GM18520 (cell line): ENCODE measurements at regions not wholly inside any gene's neighbourhood (a gene's known extent, or its start where the extent isn't known, plus 50 kb on each side); places are given as distances from the start of the nearest gene placed in this dataset.

Source experiments
- ATAC-seq: cut with Tn5 transposase; IDR thresholded peaks from one replicate; pipeline ENCODE4 v1.9.1; 2021; ENCODE audit not compliant: unreplicated experiment

DNA sequence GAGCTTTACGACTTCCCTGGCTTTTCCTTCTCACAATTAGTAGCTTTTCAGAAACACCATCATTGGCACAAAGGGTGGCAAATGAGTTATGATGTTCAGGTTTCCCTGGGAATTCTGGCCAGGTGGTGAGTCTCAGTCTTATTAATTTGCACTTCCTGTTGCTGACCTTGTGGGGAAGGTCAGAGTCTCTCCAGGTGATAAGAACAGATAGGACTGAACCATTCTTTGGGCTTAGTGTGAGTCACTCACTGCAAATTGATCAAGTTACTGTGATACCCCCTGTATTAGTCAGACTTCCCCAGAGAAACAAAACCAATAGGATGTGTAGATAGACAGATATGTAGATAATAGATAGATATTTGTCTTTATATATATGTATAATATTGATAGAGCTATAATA, 53.8 kb upstream of the RANBP3L start:
- ATAC-seq = no peak

DNA sequence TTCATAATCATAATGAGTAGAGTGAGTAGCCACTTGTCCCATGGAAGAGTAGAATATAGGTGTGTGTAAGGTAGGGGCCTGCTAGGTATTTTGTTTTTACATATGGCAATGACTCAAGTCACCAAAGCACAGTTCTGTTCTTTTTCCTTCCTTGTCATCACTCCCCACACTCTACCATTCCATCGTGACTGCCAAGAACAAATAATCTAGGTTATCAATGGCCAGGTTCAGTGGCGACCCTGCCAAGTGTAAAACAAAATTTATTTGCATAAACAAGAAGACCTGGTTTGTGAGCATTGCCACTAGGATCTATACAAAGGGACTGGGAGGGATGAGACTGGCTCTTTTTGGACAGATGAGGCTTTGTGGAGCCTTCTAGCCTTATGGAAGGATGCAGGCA, 55.2 kb upstream of the RANBP3L start:
- ATAC-seq = no peak

DNA sequence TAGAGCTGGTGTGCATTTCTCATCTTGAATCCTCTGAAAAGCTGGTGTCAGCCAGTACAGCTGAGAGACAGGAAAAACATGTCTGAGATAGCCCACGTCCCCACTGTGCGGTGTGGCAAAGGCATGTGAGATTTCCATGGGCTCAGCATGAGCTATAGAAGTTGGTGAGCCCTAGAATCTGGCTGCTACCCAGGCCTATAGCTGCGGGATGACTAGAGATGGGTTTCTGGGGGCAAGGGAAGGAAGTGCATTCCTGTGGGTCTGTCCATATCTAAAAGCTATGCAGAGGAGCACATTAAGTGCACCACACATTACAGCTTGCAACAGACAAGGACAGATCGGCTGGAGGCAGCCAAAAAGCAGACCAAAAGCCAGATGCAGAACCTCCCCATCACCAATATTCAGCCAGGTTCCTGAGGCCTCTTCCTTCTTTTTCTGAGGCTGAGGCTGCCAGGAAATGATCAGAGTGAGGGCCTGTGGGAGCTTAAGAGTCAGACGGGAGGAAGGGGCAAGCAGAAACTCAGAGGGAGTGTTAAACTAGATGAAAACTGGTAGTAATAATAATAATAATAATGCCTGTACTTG, 55.8 kb upstream of the RANBP3L start:
- no peak for ATAC-seq

DNA sequence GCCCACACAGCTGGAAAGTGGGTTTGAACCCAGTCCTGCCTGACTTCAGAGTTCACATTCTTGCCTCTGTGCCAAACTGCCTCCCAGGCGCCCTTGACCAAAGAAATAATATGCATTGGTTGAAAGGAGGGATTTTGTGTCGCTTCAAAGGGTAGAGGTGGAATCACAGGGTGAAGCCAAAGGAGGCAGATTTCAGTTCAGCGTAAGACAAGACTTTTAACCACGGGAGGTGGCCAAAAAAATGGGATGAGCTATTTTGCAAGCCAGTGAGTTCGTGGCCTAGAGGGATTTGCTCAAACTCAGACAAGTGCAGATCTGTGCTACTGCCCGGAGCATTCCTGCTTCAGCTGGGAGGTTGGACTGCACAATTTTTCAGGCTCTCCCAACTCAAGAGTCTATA, 57.6 kb upstream of the RANBP3L start:
- no peak for ATAC-seq

DNA sequence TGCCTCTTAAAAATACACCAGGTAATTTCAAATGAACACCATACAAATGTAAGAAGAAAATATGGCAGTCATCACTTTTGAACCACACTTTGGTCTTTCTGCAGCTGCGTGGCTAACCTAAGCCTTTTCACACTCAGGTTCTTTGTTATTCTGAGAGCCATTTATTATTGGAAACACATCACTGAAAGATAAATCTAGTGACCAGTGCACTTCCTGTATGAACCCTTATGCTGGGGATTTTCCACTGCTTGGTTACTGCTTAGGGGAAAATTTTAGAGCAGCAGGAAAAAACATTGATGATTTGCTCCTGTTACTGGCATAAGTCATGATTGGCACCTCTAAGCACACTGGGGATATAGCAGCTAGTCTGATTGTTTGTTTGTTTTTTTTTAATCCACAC, 58.6 kb upstream of the RANBP3L start:
- peak; percentile 42 for ATAC-seq

DNA sequence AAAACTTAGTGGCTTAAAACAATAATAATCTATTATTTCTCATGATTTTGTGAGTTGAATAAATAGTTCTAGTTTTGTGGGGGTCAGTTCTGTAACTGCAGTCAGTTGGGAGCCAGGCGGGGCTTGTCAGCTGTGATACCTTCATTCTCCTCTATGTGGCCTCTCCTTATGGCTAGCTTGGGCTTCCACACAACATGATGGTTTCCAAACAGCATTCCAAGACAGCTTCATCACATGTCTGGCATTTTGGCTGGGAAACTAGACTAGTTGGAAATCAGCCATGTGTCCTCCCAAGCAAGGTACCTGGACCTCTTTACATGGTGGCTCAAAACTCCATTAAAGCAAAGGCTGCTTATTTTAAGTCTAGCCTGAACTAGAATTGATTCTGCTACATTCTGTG, 61.4 kb upstream of the RANBP3L start:
- ATAC-seq = no peak

DNA sequence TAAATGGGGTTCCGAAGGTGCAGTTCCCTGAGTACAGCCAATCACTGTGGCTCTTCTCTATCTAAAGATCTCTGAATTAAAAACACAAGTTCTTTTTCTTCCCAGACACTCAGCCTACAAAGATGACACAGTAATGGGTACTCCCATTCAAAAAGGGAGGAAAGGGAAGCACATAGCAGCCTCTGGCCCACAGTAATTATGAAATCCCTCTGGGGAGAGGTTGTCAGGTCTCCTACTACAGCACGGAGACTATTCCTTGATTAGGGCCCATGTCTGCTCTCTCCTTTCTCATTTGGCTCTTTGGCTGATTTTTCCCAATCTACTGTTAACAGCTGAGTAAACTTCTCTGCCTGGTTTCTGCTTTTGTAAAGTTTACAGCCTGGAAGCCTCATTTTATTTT, 62.0 kb upstream of the RANBP3L start:
- no peak for ATAC-seq

DNA sequence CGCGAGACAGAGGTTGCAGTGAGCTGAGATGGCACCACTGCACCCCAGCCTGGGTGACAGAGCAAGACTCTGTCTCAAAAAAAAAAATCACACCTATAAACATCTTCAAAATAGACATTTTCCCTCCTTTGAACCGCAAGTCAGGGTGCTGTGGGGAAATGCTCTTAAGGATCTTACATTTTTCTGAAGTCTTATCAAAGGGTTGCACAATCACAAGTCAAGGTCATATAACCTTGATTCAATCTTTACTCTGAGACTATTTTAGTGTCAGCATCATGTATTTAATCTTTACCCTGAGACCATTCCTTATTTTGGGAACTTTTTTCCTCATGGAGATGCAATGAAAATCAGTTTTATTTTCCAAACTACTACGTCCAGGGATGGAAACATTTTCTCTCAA, 62.8 kb upstream of the RANBP3L start:
- ATAC-seq = no peak

DNA sequence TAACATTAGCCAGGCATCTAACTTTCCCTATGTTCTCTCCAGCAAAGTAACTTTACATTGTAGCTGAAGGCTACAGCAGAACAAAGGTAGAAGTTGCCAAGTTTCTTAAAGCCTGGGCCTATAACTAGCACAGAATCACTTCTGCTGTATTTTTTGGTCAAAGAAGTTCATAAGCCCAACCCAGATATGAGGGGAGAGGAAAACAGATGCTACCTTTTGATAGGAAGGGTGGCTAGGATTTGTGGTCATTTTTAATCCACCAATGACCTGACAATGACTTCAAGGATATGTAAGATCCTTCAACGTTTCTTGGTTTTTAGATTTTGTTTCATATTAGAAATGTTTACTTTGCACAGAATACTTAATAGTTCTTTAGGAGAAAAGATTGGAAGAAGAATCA, 64.2 kb upstream of the RANBP3L start:
- ATAC-seq = no peak

DNA sequence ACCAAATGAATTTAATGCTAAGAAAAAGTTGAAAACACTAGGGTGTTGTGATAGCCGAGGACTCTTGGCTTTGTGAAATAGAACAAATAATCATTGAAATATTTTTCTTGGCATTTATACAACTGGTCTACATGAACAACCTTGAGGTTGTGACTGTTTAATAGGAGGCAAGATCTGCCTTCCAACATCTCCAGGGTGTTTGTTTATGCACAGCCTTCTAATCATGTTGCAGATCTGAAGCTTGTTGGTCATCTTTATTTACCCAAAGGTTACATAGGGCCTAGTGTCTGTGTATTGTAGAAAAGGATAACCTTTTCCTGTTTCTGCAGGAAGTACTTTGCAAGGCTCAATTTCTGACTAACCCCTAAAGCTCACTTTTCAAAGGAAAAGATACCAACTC, 65.2 kb upstream of the RANBP3L start:
- no peak for ATAC-seq

DNA sequence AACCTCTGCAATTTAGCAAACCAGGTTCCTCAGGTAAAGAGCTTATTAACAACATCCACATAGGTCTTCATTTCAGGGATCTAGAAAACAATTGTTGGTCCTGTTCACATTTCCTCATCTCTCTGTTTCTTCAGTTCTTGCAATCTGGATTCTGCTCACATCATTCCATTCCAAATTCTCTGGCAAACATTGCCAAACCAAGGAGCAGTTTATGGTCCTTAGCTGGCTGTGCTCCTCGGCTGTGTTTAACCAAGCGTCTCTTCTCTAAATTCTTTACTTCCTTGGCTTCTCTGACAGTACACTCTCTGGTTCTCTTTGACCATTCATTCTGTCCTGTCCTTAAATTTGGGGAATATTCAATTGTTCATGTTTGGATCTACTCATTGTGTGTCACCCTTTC, 65.8 kb upstream of the RANBP3L start:
- no peak for ATAC-seq

DNA sequence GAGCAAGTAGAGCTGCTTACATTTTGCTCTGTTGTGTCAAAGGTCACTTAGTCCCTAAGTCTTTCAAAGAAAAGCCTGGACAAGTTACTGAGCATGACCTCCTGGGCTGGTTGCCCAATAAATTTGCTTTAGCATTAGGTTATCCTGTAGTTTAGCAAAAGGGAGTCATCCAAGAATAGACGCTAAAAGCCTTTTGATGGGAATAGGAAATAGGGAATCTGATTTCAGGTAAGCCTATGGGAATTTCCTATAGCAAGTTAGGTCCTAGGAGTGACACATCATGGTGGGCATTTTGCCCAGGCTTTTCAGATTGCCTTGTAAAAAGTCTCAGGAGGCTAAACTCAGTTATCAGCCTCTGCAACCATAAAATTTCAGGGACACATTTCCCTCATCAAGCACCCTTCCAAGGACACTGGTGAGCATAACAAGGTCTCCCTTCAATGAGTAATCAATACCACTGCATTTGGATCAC, 67.6 kb upstream of the RANBP3L start:
- no peak for ATAC-seq

DNA sequence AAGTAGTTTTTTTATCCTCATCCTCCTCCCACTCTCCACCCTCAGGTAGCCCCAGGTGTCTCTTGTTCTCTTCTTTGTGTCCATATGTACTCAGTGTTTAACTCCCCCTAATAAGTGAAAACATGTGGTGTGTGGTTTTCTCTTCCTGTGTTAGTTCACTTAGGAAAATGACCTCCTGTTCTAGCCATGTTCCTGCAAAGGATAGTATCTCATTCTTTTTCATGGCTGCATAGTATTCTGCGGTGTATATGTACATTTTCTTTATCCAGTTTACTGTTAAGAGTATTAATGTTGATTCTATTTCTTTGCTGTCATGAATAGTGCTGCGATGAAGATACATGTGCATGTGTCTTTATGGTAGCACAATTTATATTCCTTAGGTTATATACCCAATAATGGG, 68.4 kb upstream of the RANBP3L start:
- no peak for ATAC-seq

DNA sequence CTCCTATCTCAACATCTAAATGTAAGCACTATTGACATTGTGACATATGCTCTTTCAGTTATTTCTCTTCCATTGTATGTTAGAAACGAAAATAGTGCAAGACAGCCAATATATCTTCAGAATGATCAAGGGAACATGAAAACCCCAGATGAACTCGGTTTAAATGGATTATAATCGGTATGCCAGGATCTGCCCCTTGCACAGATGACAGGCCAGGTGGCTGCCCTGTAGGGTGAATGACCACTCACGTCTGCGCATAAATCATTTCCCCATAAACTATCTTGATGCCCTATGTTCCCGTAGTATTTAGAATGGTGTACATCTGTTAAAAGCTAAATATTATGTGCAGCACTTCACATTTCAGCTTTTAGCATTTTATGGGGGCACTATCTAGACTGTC, 69.7 kb upstream of the RANBP3L start:
- ATAC-seq = no peak

DNA sequence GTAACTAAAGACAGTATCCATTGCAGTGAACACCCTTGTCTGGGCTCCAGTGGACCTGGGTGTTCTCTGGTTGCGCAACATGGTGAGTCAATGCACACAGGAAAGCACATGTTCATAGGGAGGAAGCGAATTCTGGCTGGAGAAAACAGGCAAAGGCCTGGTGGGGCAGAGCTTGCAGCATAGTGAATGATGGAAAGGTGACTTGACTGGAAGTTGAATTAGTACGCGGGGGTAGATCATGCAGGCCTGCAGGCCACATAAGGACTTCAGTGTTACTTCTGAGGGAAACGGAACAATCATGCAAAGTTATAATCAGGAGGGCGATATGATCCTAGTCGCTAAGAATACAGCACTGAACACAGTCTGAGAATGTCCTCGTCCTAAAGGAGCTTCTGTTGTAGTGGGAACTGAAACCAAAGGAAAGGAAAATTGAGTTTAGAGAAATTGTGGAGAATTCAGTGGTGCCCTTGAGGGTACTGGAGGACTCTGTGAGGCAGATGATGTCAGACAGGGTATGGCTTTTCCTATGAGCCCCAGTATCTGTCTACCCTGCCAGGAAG, 71.9 kb upstream of the RANBP3L start:
- no peak for ATAC-seq

DNA sequence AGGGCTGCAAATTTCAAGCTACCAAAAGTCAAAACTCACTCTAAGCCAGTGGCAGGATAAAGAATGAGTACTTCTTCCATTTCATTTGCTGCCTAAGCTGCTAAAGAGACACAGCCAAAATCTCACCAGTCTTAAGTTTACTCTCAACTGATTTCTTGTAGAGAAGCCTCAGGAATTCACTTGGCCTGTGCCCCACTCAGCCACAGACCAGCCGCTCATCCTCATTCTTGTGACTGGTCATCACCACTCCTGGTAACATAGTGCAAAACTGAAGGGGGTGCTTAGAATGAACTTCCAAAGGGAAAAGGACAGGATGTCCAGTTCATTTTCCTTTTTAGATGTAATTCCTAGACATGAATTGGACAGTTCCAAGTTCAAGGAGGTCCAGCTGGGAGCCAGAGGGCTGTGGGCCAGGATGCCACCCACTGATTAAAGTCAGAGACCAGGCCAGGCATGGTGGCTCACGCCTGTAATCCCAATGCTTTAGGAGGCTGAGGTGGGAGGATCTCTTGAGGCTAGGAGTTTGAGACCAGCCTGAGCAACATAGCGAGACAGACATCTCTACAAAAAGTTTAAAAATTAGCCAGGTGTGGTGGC, 72.7 kb upstream of the RANBP3L start:
- ATAC-seq = no peak

DNA sequence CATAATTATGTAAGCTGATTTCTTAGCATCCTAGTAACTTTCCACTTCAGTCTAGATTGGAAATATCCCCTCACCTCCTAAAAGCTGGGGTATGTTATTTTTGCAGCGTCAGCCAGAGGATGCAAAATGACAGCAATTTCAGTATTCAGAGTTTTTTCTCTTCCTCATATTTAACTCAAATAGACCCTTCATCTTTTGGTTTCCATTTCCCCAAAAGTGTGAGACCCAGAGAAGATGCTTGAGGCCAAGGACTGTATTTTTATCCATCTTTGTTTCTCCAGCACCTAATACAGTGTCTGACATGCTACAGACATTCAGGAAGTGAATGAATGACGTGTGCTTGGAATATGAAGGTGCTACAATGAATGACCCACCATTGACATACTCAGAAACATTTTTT, 75.5 kb upstream of the RANBP3L start:
- no peak for ATAC-seq

DNA sequence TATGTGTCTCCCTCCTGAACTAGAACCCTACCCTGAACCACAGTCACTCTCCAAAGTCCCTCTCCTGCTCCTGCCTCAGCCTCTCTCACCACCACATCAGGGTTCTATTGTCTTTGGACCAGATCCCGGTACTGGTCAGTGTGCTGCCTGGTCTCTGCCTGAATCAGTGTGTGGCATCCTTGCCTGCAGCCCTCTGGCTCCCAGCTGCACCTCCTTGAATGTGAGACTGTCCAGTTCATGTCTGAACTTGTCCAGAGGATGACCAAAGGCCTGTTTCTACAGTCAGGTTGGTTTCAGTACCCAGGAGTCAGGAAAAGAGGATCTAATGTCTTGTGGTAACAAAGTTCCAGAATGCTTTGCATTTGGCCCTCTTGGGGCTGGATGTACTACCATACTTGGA, 76.8 kb upstream of the RANBP3L start:
- ATAC-seq = no peak

DNA sequence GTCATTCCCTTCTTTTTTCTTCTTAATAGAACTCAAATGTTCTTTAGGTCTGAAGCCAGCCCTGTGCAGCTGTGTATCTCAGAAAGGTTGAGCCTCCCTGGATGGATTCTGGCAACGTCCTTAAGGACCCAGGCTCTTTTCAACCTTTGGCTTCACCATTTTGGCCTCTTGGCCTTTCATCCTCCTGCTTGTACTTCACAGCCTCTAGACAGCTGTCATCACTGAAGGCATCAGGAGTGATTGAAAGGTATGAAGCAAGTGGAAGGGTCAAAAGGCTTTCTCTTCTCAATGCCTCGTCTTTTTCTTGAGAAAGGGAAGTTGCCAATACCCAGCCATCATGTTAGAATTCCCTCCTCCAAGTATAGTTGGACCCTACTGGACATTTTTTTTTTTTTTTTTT, 81.2 kb upstream of the RANBP3L start:
- ATAC-seq = no peak

DNA sequence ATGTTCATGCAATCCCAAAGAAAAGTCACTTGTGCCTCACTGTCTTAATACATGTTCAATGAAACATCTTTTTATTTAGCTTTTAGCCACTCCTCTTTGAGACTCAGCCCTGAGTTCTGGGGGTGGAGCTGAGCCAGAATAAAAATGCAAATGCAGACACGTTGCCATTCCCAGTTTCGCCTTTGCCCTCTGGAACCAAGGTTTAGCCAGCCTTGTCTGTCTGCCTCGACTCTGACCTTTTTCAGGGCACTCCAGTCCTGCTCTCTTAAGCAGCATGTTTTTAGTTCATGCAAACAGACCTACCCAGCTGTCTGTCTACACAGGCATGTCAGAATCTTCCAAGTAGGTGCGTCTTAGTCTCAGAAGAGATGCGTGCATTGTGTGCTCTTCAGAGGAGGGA, 82.2 kb upstream of the RANBP3L start:
- ATAC-seq = no peak

DNA sequence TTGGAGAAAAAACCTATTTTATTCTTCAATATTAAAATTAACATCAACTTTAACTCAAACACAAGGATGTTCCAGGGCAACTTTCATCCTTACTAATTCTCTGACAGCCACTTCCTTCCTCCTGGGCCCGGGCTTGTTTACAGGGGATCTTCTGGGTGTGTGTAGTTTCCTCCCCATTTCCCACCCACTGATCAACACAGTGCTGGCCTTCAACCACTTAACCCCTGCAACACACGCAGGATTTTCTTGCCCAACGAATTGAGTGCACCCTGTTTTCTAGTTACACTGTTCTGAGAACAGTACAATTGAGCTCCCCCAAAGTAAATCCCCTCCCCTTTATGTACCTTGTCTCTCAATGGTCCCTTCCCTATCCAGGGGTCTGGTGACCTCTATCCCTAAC, 83.1 kb upstream of the RANBP3L start:
- ATAC-seq = no peak

DNA sequence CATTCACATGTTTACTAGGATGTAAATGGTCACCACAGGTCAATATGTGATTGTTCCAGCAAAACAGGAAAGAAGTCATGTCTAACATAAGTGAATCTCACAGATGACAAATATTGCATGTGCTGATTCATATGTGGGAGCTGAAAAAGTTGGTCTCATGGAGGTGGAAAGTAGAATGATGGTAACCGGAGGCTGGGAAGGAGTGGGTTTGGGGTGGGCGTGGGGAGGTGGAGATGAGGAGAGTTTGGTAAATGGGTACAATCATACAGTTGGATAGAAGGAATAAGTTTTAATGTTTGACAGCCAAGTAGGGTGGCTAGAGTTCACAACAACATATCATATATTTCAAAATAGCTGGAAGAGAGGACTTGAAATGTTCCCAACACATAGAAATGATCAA, 83.8 kb upstream of the RANBP3L start:
- no peak for ATAC-seq

DNA sequence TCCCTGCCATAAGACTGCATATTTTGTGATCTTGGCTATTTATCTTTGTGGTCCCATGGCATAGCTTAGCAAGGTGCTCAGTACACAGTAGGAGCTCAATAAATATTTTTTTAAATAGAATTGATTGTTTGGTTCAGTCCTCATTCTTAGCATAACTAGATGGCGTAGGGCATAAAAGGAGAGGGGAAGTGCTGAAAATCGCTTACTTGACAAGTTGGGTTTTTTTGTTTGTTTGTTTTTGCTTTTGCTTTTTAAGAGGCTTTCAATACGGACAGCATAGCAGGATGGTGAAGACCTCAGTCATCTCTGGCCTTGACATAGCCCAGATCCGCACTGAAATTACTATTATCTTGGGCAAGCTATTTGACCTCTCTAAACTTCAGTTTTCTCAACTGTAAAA, 86.6 kb upstream of the RANBP3L start:
- no peak for ATAC-seq
